ENCODE measurements at regions not wholly inside any gene's neighbourhood (a gene's known extent, or its start where the extent isn't known, plus 50 kb on each side); places are given as distances from the start of the nearest gene placed in this dataset.

DNA sequence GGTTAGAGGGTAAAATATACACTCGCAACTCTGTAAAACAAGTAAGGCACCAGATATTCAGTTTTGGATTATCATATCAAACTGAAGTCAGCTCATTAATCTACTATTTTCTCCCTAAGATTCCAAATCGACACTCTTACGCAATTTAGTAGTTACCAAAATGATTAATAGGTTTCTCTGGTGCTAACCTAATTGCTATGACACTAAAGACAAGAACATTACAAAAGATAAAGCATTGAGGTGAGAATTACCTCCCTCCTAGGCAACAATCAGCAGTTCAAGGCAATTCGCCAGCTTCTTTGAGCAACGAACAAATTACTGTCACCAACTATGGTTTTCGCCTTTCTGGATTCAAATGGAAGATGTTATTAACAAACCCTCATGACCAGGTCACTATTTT, 1305.0 kb downstream of the ROBO2 start:
- TF ChIP-seq, protein P1, sequence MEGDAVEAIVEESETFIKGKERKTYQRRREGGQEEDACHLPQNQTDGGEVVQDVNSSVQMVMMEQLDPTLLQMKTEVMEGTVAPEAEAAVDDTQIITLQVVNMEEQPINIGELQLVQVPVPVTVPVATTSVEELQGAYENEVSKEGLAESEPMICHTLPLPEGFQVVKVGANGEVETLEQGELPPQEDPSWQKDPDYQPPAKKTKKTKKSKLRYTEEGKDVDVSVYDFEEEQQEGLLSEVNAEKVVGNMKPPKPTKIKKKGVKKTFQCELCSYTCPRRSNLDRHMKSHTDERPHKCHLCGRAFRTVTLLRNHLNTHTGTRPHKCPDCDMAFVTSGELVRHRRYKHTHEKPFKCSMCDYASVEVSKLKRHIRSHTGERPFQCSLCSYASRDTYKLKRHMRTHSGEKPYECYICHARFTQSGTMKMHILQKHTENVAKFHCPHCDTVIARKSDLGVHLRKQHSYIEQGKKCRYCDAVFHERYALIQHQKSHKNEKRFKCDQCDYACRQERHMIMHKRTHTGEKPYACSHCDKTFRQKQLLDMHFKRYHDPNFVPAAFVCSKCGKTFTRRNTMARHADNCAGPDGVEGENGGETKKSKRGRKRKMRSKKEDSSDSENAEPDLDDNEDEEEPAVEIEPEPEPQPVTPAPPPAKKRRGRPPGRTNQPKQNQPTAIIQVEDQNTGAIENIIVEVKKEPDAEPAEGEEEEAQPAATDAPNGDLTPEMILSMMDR (IDR thresholded peaks at IDR 0.05), result no peak
- no peak for TF ChIP-seq POLR2A (IDR thresholded peaks at IDR 0.05)

Measured in upper lobe of left lung (tissue), 4 donors.